ENCODE measurements at regions not wholly inside any gene's neighbourhood (a gene's known extent, or its start where the extent isn't known, plus 50 kb on each side); places are given as distances from the start of the nearest gene placed in this dataset.
"Not testable (repeated sequence)": the region's sequence is repeated elsewhere in the genome, so short reads cannot be mapped to it uniquely, and the experiment has no call there.

DNA sequence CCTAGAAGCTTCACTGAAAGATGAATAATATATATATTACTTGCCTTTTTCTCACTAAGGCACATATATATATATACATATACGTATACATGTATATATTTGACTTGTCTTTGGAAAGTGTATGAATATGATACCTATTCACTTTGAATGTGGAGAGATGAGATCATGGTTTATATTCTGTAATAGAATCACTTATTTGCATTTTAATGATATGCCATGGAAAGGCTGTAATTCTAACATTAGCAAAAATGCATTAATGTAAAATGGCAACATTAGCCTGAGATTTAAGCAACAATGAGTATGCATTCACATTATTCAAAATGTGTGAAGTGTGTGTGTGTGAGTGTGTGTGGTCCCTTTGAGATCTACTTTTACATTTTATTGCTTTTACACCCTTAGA, 54.5 kb upstream of the PRKD1 start:
- H3K27ac ChIP-seq (ENCODE audit: low read depth, low read length, severe bottlenecking) = no peak overlapping the region
- no CpG with 5 or more reads among the region's 1 CpG for WGBS, 2 experiments (ENCODE audit: insufficient coverage in 2 of 2)
- H3K9me3 ChIP-seq (ENCODE audit: control insufficient read depth, low read length) = no peaks in the 10 kb centered on the region
- H3K4me1 ChIP-seq (ENCODE audit: control insufficient read depth, insufficient read depth, low read length, poor library complexity, severe bottlenecking) = no peaks in the 10 kb centered on the region
- H3K4me3 ChIP-seq (ENCODE audit: extremely low read depth, insufficient read depth, low read length, poor library complexity, severe bottlenecking) = no peak overlapping the region
- no peaks in the 10 kb centered on the region for H3K36me3 ChIP-seq (ENCODE audit: control insufficient read depth, insufficient read depth, low read length)

DNA sequence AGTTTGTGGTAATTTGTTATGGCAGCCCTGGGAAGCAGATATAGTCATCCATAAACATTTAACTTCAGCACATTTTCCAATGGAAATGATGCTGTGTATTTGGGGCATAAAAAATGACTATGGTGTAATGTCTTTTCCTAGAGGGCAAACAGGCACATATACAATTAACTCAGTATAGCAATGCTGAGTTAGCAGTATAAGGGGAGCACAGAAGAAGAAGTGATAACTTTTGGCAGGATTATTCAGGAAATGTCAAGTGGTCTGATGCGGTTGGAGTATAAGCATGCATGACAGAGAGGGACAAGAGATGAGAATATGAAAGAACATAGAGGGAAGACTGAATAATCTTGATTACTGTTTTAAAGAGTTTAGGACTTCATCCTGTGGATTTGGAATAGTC, 55.3 kb upstream of the PRKD1 start:
- no peak overlapping the region for H3K4me3 ChIP-seq (ENCODE audit: extremely low read depth, insufficient read depth, low read length, poor library complexity, severe bottlenecking)
- no peaks in the 10 kb centered on the region for H3K9me3 ChIP-seq (ENCODE audit: control insufficient read depth, low read length)
- H3K27ac ChIP-seq (ENCODE audit: low read depth, low read length, severe bottlenecking) = no peak overlapping the region
- no peaks in the 10 kb centered on the region for H3K4me1 ChIP-seq (ENCODE audit: control insufficient read depth, insufficient read depth, low read length, poor library complexity, severe bottlenecking)
- H3K36me3 ChIP-seq (ENCODE audit: control insufficient read depth, insufficient read depth, low read length) = no peaks in the 10 kb centered on the region
- WGBS, 2 experiments (ENCODE audit: insufficient coverage in 2 of 2) = 80 to 100% methylated on average over 1 of the region's 1 CpG

DNA sequence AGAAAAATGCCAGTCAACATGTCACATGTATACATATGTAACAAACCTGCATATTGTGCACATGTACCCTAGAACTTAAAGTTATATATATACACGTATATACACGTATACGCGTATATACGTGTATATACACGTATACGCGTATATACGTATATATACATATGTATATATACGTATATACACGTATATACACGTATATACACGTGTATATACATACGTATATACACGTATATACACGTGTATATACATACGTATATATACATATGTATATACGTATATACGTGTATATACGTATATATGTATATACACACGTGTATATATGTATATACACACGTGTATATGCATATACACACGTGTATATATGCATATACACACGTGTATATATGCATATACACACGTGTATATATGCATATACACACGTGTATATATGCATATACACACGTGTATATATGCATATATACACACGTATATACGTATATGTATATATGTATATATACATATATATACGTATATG, 62.8 kb upstream of the PRKD1 start:
- H3K27ac ChIP-seq (ENCODE audit: low read depth, low read length, severe bottlenecking); H3K9me3 ChIP-seq (ENCODE audit: control insufficient read depth, low read length); H3K4me1 ChIP-seq (ENCODE audit: control insufficient read depth, insufficient read depth, low read length, poor library complexity, severe bottlenecking); H3K36me3 ChIP-seq (ENCODE audit: control insufficient read depth, insufficient read depth, low read length); H3K4me3 ChIP-seq (ENCODE audit: extremely low read depth, insufficient read depth, low read length, poor library complexity, severe bottlenecking): not testable (repeated sequence)
- WGBS, 2 experiments (ENCODE audit: insufficient coverage in 2 of 2) = no CpG with 5 or more reads among the region's 30 CpGs

DNA sequence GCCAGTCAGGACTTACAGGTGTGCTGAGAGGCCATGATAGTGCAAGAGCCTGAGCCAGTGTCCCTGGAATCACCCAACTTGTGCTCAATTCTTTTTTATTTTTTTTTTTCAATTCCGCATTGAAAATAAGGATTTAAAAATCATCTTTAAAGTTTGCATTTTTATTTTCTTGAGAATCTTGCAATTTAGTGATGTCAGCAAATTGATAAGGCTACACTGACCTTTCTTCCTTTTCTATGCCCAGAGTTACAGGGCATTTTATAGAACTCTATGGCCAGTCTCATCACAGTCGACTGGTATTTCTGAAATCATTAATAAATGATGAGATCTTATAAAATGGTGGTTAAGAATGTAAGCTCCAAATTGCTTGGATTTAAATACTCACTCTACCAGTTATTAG, 63.3 kb upstream of the PRKD1 start:
- Histone ChIP-seq H3K4me3 (ENCODE audit: extremely low read depth, insufficient read depth, low read length, poor library complexity, severe bottlenecking) (no peak overlapping the region), H3K9me3 (ENCODE audit: control insufficient read depth, low read length) (no peaks in the 10 kb centered on the region), H3K4me1 (ENCODE audit: control insufficient read depth, insufficient read depth, low read length, poor library complexity, severe bottlenecking) (no peaks in the 10 kb centered on the region), H3K36me3 (ENCODE audit: control insufficient read depth, insufficient read depth, low read length) (no peaks in the 10 kb centered on the region), H3K27ac (ENCODE audit: low read depth, low read length, severe bottlenecking) (no peak overlapping the region)
- WGBS, 2 experiments (ENCODE audit: insufficient coverage in 2 of 2) = no CpG with 5 or more reads among the region's 2 CpGs

DNA sequence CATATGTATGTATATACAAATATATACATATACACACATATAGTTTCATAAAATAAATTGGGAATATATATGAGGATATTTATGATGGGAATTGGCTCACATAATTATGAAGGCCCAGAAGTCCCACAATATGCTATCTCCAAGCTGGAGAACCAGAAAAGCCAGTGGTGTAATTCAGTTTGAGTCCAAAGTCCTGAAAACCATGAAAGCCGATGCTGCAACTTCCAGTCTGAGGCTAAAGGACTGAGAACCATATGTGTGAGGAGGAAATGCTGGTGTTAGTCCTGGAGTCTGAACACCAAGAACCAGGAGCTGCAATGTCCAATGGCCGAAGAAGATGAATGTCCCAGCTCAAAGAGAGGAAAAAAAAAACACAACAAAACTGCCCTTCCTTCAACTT, 65.5 kb upstream of the PRKD1 start:
- H3K4me1 ChIP-seq (ENCODE audit: control insufficient read depth, insufficient read depth, low read length, poor library complexity, severe bottlenecking) = no peaks in the 10 kb centered on the region
- H3K4me3 ChIP-seq (ENCODE audit: extremely low read depth, insufficient read depth, low read length, poor library complexity, severe bottlenecking) = no peak overlapping the region
- no peak overlapping the region for H3K27ac ChIP-seq (ENCODE audit: low read depth, low read length, severe bottlenecking)
- H3K9me3 ChIP-seq (ENCODE audit: control insufficient read depth, low read length) = no peaks in the 10 kb centered on the region
- 100% methylated on average over 1 of the region's 2 CpGs for WGBS, 2 experiments (ENCODE audit: insufficient coverage in 2 of 2)
- H3K36me3 ChIP-seq (ENCODE audit: control insufficient read depth, insufficient read depth, low read length) = no peaks in the 10 kb centered on the region

DNA sequence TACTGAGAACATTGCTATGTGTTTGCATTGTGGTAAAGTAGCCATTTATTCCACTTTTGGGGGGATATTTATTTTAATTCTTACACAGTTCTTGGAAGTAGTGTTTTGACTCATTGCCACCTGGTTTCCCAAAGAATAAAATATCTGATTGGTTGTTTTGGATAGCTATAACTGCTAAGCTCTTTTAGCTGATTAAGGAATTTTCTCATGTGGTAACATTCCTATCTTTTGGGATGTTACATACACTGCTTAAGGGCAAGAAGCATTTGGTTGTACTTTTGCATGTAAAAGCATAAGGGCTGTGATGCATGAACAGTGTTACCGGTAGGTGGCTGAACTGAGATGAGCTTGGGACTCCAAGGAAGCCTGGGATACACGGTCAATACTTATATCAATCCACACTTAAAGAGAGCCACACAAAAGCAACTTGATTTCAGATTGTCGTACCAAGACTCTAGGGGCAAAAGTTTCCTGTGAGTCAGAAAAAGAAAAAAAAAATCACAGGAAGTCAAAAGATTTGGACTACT, 71.4 kb upstream of the PRKD1 start:
- no peaks in the 10 kb centered on the region for H3K36me3 ChIP-seq (ENCODE audit: control insufficient read depth, insufficient read depth, low read length)
- no peak overlapping the region for H3K4me3 ChIP-seq (ENCODE audit: extremely low read depth, insufficient read depth, low read length, poor library complexity, severe bottlenecking)
- H3K4me1 ChIP-seq (ENCODE audit: control insufficient read depth, insufficient read depth, low read length, poor library complexity, severe bottlenecking) = no peaks in the 10 kb centered on the region
- no peaks in the 10 kb centered on the region for H3K9me3 ChIP-seq (ENCODE audit: control insufficient read depth, low read length)
- H3K27ac ChIP-seq (ENCODE audit: low read depth, low read length, severe bottlenecking) = no peak overlapping the region
- 100% methylated on average over 1 of the region's 3 CpGs; no CpG with 5 or more reads in 1 of the 2 experiments for WGBS, 2 experiments (ENCODE audit: insufficient coverage in 2 of 2)

DNA sequence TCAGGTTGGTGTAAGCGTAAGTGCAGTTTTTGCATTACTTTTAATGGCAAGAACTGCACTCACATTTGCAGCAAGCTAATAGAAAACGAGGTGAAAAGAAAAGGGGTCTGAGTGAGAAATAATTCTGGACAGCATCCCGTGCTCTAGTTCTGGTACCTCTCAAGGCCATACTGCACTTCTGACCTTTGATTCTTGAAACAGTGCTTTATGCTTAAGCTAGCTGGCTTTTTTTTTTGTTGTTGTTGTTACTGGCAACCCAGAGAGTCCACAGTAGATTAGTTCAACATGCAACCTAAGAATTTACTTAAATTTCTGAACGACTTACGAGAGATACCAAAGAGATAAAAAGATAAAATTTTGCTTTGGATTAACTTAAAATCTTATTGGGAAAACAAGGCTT, 75.2 kb upstream of the PRKD1 start:
- H3K4me1 ChIP-seq (ENCODE audit: control insufficient read depth, insufficient read depth, low read length, poor library complexity, severe bottlenecking) = no peaks in the 10 kb centered on the region
- no peaks in the 10 kb centered on the region for H3K9me3 ChIP-seq (ENCODE audit: control insufficient read depth, low read length)
- no peaks in the 10 kb centered on the region for H3K36me3 ChIP-seq (ENCODE audit: control insufficient read depth, insufficient read depth, low read length)
- H3K27ac ChIP-seq (ENCODE audit: low read depth, low read length, severe bottlenecking) = no peak overlapping the region
- 85 to 100% methylated on average over 3 of the region's 5 CpGs for WGBS, 2 experiments (ENCODE audit: insufficient coverage in 2 of 2)
- no peak overlapping the region for H3K4me3 ChIP-seq (ENCODE audit: extremely low read depth, insufficient read depth, low read length, poor library complexity, severe bottlenecking)

DNA sequence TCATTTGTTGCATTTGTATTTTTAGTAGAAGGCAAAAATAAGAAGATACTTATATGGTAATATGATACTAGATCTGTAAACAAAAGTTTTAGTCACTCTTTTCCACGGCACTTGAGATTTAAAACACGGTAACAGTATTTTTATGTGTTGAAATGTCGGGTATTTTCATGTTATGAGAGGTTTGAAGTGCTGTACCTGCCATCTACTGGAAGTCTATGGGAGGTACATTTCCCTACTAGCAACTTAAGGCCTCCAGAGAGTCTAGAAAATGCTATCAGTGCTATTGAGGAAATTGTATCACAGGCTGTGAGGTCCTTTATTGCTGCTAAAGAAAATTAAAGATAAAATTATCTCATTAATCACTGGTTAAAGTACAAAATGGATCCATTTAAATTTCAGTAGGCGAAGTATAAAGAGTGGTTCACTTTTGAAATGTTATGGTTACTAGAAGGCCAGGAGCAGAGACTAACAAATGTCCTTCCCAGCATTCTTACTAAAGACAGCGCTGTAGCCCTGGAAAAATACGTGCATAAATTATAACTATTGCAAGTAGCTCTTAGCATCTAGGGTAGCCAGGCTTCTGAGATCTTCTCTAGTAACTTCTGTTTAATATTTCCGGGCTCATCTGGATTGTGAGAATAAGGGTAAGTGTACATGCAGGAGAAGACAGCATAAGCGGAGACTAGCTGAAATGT, 77.6 kb upstream of the PRKD1 start:
- Histone ChIP-seq H3K27ac (ENCODE audit: low read depth, low read length, severe bottlenecking) (no peak overlapping the region), H3K36me3 (ENCODE audit: control insufficient read depth, insufficient read depth, low read length) (no peaks in the 10 kb centered on the region), H3K9me3 (ENCODE audit: control insufficient read depth, low read length) (no peaks in the 10 kb centered on the region), H3K4me3 (ENCODE audit: extremely low read depth, insufficient read depth, low read length, poor library complexity, severe bottlenecking) (no peak overlapping the region), H3K4me1 (ENCODE audit: control insufficient read depth, insufficient read depth, low read length, poor library complexity, severe bottlenecking) (no peaks in the 10 kb centered on the region)
- 20 to 89% methylated on average over 1 to 3 of the region's 8 CpGs for WGBS, 2 experiments (ENCODE audit: insufficient coverage in 2 of 2)

DNA sequence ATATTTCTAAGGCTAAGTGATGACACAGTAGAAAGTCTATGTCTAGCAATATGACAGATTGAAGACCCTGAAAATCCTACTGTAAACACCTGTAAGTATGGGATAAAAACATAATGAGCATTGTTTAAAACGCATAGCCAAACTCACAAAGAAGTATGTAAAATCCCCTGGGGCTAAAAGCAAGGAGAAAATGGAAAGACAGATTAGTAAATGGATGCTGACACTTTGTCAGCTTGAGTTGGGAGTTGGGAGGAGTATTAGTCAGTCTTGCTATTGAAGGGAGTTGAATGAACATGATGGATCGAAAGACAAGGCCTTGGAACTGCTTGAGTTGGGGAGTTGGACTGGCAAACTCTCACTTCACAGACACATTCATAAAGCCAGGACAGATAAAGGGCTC, 79.0 kb upstream of the PRKD1 start:
- WGBS, 2 experiments (ENCODE audit: insufficient coverage in 2 of 2) = 100% methylated on average over 1 of the region's 2 CpGs; no CpG with 5 or more reads in 1 of the 2 experiments
- Histone ChIP-seq H3K27ac (ENCODE audit: low read depth, low read length, severe bottlenecking) (no peak overlapping the region), H3K36me3 (ENCODE audit: control insufficient read depth, insufficient read depth, low read length) (no peaks in the 10 kb centered on the region)

DNA sequence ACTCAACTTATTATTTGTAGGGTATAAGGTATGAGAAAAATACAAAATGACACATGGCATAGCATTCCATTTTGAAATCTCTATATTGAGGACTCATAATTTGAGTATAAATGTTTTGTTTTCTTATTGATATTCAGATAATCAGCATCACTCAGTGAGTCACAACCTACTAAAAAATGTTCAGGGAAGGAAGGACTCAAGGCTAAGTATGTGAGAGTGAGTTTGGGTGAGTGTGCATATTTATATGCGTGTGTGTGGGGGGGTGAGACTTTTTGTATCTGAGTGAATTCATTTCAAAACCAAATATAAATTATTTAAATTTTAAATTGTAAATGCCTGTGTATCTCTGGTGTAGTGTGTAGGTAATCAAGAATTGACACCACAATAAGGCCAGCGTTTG, 87.8 kb upstream of the PRKD1 start:
- no peak overlapping the region for H3K4me3 ChIP-seq (ENCODE audit: extremely low read depth, insufficient read depth, low read length, poor library complexity, severe bottlenecking)
- H3K36me3 ChIP-seq (ENCODE audit: control insufficient read depth, insufficient read depth, low read length) = no peaks in the 10 kb centered on the region
- H3K27ac ChIP-seq (ENCODE audit: low read depth, low read length, severe bottlenecking) = no peak overlapping the region
- no peaks in the 10 kb centered on the region for H3K4me1 ChIP-seq (ENCODE audit: control insufficient read depth, insufficient read depth, low read length, poor library complexity, severe bottlenecking)
- H3K9me3 ChIP-seq (ENCODE audit: control insufficient read depth, low read length) = no peaks in the 10 kb centered on the region
- WGBS, 2 experiments (ENCODE audit: insufficient coverage in 2 of 2) = 80 to 100% methylated on average over 1 of the region's 2 CpGs

More for the DNA sequence above, 79.0 kb upstream of the PRKD1 start:
- Histone ChIP-seq H3K9me3 (ENCODE audit: control insufficient read depth, low read length) (no peaks in the 10 kb centered on the region), H3K4me3 (ENCODE audit: extremely low read depth, insufficient read depth, low read length, poor library complexity, severe bottlenecking) (no peak overlapping the region), H3K4me1 (ENCODE audit: control insufficient read depth, insufficient read depth, low read length, poor library complexity, severe bottlenecking) (no peaks in the 10 kb centered on the region)

DNA sequence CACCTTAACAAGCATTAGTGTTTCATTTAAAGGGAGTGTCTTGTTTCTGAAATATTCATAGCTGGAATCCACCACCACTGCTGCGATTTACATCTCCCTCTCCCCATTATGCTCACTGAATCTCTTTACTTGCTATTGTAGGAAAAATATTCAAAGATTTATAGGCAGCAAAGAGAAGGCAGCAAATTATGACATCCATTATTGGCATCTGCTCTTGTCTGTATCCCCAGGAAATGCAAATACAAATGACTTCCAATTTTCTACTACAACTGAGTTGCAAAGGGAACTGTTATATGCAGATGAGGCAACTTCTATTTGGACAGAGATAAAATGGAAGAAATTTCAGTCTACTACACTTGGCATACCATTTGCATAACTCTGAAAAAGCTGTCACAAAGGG, 88.4 kb upstream of the PRKD1 start:
- no CpG with 5 or more reads among the region's 1 CpG for WGBS, 2 experiments (ENCODE audit: insufficient coverage in 2 of 2)
- no peak overlapping the region for H3K27ac ChIP-seq (ENCODE audit: low read depth, low read length, severe bottlenecking)

More for the DNA sequence above, 88.4 kb upstream of the PRKD1 start:
- H3K9me3 ChIP-seq (ENCODE audit: control insufficient read depth, low read length) = no peaks in the 10 kb centered on the region
- no peaks in the 10 kb centered on the region for H3K36me3 ChIP-seq (ENCODE audit: control insufficient read depth, insufficient read depth, low read length)
- no peaks in the 10 kb centered on the region for H3K4me1 ChIP-seq (ENCODE audit: control insufficient read depth, insufficient read depth, low read length, poor library complexity, severe bottlenecking)
- H3K4me3 ChIP-seq (ENCODE audit: extremely low read depth, insufficient read depth, low read length, poor library complexity, severe bottlenecking) = no peak overlapping the region
